Amygdala (tissue), 56 donors: ENCODE measurements at regions not wholly inside any gene's neighbourhood (a gene's known extent, or its start where the extent isn't known, plus 50 kb on each side); places are given as distances from the start of the nearest gene placed in this dataset.

ENCODE experiments used
- DNase-seq, 56 donors: peaks; one replicate each; lab custom pipeline; 2025; lab: John Stamatoyannopoulos, UW

DNA sequence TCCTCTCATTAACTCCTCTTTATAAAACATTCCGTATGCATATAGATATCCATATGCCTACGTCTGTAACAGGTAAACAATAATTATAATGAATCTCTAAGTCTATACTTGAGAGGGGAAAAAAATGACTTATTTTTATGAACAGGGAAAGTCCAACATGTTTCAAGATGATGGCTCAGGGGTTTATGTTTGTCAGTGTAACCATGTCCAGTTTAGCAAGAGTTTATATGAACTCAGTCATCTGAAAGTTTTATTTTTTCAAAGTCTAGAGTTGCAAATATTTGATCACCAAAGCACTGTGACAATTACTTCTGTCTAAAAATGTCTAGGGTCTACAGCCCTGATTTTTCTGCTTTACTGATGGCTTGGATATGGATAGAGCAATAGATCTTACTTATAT, 559.4 kb upstream of the KCNMB2 start:
- DNase-seq: no peak

DNA sequence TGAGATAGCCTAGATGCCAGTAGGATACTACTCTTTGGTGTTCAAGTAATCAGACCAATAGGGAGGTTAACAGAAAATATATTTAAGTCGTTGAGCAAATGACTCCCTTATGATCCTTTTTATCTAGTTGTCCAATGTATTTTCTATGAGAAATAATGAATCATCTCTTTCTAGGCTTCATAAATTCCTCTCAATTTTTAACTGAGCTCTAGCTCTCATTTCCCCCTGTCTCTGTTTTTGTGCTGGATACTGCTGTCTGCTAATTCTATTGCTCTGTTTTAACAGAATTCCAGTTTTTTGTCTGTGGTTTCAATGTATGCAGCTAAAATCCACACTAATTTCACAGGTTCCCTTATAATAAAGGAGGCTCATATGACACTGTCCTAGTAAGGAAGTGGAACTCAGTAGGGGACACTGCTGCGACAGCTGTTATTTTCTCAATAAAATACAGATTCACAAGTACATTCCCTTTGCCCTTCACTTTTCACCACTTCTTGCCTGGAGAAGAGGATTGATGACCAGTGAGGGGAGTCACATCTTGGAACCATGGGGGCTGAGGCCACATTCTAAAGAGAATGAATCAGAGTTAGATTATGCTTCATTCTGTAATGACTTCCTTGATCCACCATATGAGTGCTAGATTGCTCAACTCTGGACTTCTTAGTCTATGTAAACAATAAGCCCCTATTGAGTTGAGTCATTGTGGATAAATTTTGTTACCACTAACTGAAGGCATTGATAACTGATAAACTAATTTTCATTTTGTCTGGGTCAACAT, 558.7 kb upstream of the KCNMB2 start:
- DNase-seq: no peak

DNA sequence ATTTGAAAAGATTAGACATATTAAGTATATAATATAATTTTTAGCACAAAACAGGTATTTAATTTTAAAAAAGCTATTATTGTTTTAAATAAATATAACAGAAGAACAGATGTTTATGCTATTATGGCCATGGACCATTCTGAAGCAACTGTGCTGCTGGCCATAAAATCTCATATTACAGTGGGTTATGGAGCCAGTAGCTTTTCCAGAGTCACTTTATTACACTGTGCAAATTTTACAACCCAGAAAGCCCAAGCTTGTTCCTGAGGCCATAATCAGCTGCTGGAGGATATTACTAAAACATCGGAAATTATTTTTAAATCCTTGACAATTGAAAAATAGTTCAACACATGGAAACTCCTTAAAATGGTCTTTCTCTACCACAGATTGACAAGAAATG, 557.3 kb upstream of the KCNMB2 start:
- DNase-seq: no peak

DNA sequence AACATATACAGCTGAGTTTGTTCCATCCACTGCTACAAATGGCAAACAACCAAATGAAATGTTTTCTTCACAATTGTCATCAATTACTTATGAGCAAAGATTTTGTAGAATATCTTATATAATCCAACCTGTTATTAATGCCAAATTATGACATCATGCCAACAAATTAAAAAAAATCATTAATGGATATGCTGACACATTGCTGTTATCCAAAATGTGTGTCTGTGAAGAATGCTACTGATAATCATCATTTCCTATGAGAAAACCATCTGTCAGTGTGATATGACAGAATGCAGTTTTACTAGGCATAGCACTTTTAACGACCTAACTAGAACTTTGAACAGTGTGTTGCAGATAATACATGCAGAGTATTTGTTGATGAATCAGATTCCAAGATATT, 556.5 kb upstream of the KCNMB2 start:
- DNase-seq: no peak

DNA sequence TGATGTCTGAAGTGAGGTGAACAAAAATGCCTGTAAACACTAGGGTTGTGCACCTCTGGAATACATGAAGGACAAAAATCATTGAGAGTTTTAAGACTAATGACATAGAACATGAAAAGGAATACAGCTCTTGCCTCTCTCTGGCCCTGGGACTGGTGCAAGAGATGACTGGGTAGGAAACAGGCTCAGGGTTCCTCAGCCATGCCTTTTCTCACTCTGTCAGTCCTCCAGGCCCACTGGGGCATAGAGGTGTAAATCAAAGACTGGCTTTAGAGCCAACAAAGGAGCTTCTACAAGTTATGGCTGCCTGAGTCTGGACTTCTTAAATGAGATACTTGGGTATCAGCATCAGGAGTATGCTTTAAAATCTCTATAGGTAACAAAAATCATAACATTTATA, 554.7 kb upstream of the KCNMB2 start:
- no peak for DNase-seq

DNA sequence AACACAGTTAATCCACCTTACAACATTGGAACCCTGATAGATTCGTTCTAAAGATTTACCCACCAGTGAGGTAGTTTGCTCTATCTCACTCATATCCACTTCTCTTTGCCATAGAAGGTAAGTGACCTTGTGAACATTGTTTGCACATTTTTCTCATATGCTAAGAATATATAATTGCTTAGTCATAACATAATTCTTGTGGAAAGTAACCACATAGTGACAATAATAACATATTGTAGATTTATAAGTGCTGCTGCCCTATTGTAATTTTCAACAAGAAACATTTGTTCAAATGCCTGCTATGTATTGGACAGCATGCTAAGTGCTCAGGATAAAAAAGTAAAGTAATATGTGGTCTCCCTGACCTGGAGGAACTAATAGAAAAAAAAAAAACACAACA, 554.2 kb upstream of the KCNMB2 start:
- no peak for DNase-seq

DNA sequence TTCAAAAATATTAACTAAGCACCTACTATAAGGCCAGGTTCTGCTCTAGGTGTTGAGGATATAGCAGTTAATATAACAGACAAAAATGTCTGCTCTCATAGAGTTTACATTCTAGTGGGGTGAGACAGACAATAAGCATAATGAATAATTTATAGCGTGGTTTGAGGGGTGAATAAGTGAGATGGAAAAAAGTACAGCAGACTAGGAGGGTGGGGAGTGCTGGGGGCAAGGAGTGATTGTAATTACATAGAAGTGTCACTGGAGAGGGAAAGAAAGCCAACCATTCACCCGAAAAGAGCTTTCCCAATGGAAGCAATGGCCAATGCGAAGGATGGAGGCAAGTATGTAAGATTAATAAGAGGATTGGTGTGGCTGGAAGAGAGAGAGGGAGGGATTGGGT, 552.9 kb upstream of the KCNMB2 start:
- no peak for DNase-seq

DNA sequence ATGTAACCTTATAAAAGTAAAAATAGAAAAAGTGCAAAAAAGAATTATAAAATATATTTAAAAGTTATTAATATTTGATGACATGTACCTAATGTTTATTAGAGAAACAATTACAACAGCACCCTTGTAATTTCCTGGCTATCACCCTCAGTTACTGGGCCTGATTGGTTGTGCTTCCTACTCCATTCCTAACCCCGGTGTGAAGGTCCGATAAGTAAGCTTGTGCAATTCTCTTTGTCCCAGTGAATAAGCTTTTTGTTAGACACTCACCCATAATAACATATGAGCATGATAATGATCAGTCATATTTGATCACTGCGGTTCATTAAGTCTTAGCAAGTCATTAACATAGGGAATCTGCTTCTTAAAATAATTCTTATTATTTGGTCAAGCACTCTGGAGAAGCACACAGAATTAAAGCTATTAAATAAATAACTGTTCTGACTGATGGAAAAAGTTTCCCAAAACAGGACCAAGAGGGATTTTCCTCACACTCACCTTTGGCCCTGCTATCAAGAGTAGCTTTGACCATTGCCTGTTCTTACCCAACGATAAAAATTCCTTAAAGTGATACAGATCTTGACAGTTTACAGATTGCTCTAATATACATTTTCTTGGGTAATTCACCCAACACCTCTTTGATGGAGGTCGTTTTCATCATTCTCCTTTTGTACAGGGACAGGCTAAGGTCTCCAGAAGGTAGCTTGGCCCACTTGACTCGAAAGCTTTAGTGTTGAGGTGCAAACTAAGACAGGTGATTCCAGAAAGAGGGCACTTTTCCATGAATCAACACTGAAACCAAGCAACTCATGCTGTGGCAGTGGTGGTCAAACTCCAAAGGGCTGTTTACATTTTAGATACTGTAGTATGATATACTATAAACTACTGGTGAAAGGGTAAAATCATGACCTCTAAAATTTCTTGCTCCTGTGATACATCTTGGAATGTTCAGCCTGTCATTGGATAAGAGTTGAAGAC, 543.0 kb upstream of the KCNMB2 start:
- no peak for DNase-seq

DNA sequence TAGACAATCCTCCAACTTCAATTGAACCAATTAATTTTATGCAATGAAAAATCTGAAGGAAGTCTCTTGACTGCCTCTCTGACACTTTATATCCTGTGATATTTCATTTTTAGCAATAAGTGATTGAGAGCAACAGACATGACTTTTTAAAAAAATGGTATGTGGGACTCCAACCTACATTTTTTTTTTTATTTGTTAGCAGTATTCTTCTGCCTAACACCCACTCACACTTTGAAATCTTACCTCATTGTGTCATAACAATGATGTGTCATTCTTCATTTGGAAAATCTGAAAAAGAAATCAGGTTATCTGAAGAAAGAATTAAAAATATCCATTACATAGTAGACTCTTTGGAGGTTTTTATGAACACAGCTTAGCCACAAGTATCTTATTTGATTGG, 541.3 kb upstream of the KCNMB2 start:
- DNase-seq: no peak

DNA sequence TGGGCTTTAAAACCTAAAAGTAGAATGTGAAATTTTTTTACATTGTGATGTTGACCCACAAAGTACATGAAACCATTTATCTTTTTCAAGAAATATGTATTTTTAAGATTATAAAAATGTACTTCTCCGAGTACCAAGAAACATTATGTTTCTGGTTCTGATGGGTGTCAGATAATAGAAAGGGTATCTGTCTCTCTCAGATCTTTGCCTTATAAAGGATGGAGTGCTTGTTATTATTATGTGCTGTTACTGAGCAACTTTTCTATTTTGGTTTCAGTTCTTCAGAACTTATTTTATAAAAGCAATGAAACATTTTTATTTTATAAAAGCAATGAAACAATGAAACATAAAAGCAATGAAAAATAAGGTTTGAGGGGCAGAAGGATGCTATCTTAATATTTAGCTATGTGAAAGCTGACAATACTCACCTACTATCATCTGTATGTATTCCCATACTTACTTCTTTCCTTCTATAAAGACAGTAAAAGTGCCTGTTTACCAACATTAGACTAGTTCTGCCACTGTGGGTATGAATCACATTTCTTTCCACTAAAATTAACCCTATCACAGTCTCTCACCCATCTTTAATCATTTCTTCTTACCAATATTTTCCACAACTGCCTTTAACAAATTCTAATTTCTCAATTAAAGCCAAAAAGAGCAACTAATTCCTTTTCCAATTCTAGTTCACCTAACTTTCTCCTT, 540.7 kb upstream of the KCNMB2 start:
- DNase-seq: no peak

DNA sequence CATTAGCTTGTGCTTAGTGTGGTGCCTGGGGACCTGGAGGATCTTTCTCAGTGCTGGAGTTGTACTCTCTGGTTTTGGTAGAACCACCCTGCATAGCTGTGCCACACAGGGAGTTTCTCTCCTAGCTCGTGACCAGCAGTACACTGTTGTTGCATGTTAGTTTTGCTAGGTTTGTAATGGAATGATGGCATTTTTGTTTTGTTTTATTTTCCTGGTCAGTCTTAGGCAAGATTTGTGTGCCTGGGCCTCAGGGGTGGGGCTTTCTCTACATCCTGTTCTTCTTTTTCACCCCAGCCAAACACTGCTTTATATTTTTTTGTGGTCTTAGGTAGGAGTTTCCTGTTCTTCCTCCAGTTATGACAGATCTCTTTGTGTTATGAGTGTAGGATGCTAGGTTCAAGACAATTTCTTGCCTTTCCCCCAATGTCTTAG, 534.5 kb upstream of the KCNMB2 start:
- no peak for DNase-seq

DNA sequence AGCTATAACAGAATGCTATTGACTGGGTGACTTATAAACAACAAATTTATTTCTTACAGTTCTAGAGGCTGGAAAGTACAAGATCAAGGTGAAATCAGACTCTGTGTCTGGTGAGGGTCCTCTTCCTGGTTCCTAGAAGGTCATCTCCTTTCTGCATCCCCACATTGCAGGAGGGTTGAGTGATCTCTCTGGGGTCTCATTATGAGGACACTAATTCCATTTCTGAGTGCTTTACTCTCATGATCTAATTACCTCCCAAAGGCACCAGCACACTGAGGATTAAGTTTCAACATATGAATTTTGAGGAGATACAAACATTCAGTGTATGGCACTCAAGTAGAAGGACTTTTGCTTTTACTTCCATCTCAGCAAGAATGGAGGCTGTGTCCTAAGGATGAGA, 534.1 kb upstream of the KCNMB2 start:
- DNase-seq: no peak

DNA sequence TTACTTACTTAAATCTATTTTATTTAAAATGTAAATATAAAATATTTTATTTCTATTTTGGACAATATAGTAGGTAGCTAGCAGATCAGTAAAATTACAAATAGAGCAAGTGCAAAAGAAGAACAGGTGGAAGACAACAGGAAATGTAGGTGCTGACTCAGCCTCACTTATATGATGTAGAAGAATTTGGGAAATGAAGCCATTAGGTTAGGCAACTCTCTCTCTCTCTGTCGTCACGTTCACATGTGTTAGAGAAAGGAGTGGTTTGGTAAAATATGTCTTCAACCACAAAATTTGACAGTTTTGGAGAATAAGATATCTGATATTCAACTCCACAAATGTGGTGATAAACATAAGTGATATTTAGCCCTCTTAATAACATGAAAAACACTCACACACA, 532.5 kb upstream of the KCNMB2 start:
- DNase-seq: no peak

DNA sequence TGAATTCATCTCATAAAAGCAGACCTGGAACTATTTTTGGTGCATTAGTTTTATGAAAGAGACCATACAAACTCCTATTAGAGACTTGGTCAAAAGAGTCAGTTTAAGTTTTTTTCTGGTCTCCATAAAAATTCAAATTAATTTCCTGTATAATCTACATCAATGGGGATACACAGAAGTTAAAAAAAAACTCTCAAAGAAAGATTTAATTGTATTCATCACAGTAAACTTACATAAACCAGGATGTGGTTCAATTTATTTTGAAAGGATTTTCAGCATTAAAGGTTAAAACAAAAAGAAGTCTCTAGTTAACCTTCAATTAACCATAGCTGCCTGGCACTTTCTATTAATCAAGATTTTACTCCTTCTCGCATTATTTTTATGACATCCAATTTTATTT, 530.3 kb upstream of the KCNMB2 start:
- DNase-seq: no peak

DNA sequence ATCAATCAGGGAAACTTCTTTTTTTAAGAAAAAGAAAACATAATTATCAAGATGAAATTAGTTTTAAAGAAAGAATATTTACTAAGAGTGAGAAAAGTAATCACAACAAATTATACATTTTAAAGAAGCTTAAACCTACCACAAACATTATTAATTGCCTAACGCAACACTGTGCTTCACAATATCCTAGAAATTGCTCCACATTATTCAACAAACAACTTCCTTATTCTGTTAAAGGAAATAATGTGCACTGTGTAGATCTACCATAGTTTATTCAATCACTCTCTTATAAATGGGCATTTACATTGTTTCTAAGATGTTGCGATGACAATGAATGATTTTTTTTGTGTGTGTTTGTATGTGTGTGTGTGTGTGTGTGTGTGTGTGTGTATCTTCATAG, 525.9 kb upstream of the KCNMB2 start:
- no peak for DNase-seq

DNA sequence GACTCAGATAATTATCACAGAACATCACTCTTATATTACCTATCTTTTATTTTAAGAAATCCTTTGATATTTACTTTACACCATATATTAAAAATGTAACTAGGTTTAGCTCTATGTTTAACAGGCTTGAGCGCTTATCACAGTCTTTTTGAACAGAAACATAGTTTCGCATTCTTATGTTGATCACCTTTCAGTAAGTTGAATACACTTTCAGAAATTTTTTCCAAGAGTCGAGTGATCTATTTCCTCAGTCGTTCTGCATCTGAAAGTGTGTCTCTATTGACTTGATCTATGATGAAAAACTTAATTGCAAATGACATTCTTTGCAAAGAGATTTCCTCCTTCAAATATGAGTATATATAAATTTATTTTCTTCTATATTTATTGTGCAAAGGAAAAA, 516.6 kb upstream of the KCNMB2 start:
- no peak for DNase-seq

DNA sequence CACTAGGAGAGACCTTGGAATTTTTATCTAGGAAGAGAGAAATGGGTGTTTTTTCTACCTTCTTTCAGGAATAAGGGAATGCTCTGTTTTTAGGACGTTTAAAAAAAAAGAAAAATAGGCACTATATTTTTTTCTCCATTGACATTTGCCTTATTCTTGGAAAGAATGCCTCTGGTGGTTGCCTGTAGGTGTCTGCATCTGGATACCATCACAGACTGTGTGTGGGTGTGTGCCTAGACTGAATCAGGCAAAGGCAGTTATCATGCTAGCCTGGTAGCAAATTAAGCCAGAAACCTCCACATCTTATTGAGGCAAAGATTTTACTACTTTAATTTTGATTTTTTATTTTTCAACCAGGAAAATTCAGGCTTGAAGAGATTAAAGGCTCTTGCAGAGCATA, 513.6 kb upstream of the KCNMB2 start:
- peak in 23 of 56 donors; percentile 0 to 41 (median 6) for DNase-seq

DNA sequence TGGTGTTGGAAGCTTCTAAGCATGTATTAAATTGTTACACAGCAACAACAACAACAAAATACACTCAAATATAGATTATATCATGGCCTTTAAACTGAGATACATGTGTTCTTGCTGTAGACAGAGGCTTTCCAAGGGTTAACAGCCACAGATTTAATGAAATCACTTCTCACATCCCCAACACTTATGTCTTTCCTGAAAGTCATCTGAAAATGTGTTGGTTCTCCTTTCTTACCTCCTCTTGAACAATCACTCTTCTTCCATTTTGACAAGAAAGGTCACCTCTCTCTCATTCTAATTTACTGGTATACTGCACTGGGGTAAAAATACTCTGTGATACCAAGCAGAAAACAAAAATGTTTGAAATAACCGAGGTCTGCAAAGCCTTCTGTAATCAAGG, 507.3 kb upstream of the KCNMB2 start:
- DNase-seq: no peak

DNA sequence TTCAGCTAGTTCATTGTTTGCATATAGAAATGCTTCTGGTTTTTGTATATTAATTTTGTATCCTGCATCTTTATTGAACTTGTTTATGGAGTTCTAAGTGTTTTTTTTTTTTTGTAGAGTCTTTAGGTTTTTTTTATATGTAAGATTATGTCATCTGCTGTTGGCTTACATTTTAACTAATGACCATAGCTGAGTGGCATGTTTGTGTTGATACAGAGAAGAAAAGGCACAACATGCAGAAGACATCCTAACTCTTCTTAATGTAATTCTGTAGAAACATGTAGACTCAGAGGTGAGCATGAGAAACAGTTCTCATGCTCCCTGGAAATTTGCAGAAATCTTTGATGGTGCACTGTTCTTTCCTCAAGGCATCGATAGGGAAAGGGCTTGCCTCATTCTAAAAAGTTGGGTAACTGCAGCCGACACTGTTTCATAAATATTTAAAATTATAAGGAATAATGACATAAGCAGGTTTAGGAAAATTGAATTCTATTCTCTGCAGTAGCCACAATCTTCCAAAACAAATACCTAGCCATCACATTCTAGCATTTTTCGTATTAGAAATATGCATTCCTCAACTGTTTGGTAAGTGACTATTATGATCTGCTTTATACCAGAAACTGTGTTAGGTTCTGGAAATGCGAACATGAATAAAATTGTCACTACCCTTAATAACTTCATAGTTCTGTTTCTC, 499.6 kb upstream of the KCNMB2 start:
- DNase-seq: no peak

DNA sequence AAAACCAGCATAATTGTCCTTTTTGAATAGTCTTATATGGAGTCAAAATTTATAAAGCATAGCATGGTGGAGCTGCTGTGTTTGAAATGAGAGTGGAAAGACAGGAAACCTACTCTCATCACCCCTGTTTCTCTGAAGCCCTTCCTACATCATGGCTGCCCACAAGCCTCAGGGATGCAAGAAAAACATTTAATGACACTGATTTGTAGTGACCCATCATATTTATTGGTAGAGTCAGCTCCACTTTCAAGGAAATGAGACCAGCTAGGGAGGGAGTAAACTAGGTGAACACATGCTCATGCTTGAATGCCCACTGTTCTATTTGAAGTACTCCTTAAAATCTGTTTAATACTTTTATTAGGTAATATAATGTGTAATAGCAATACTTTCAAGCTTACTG, 494.3 kb upstream of the KCNMB2 start:
- no peak for DNase-seq

DNA sequence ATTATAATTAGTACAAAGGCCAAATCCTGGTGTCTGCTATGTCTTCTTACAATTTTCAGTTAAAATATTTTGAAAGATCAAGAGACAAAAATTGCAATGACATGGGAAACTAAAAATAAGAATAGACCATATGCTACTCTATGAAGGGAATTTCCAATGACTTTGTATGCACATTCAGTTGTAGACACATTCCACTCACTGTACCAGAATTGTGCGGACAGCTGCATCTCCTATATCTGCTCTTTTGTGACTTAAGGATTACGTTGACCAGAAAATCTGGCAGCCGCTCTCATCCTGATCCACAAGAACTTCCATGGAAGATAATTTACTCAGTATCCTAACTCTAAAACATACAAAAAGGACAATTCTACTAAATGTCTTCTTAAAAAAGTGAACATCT, 493.9 kb upstream of the KCNMB2 start:
- DNase-seq: no peak
